ENCODE measurements at regions not wholly inside any gene's neighbourhood (a gene's known extent, or its start where the extent isn't known, plus 50 kb on each side); places are given as distances from the start of the nearest gene placed in this dataset.

- DNase-seq (ENCODE audit: low spot score) = no peak
- intact Hi-C loops (cut with DNase I) = no loop called here
These were observed 1239.4 kb downstream of the BRD1 start for GRCh38 chr22:48588151-48588877.

GRCh38 chr22:48587236-48587865, 1240.3 kb downstream of the BRD1 start:
- intact Hi-C loops (cut with DNase I) = no loop called here
- DNase-seq (ENCODE audit: low spot score) = no peak

GRCh38 chr22:48586799-48587185, 1240.9 kb downstream of the BRD1 start:
- DNase-seq (ENCODE audit: low spot score) = no peak
- intact Hi-C loops (cut with DNase I) = no loop called here

GRCh38 chr22:48585916-48586798, 1241.5 kb downstream of the BRD1 start:
- no peak for DNase-seq (ENCODE audit: low spot score)
- intact Hi-C loops (cut with DNase I) = no loop called here

GRCh38 chr22:48584170-48584569, 1243.5 kb downstream of the BRD1 start:
- intact Hi-C loops (cut with DNase I) = no loop called here
- no peak for DNase-seq (ENCODE audit: low spot score)

- intact Hi-C loops (cut with DNase I) = no loop called here
- DNase-seq (ENCODE audit: low spot score) = no peak
These were observed 1245.7 kb downstream of the BRD1 start for GRCh38 chr22:48581796-48582469.

- intact Hi-C loops (cut with DNase I) = no loop called here
- no peak for DNase-seq (ENCODE audit: low spot score)
These were observed 1246.4 kb downstream of the BRD1 start for GRCh38 chr22:48581205-48581766.

- intact Hi-C loops (cut with DNase I) = no loop called here
- no peak for DNase-seq (ENCODE audit: low spot score)
These were observed 1247.1 kb downstream of the BRD1 start for GRCh38 chr22:48580481-48580970.

GRCh38 chr22:48579928-48580309, 1247.8 kb downstream of the BRD1 start:
- intact Hi-C loops (cut with DNase I) = no loop called here
- no peak for DNase-seq (ENCODE audit: low spot score)

- no peak for DNase-seq (ENCODE audit: low spot score)
- intact Hi-C loops (cut with DNase I) = no loop called here
These were observed 1248.4 kb downstream of the BRD1 start for GRCh38 chr22:48579043-48579927.

GRCh38 chr22:48578138-48579042, 1249.3 kb downstream of the BRD1 start:
- intact Hi-C loops (cut with DNase I) = no loop called here
- no peak for DNase-seq (ENCODE audit: low spot score)

GRCh38 chr22:48577691-48578090, 1250.0 kb downstream of the BRD1 start:
- DNase-seq (ENCODE audit: low spot score) = no peak
- intact Hi-C loops (cut with DNase I) = loop anchor here in 1 of 2 donors (2.0 kb wide), 1 partner anchor 37 kb away; no protein-coding TSS in a partner anchor

- no peak for DNase-seq (ENCODE audit: low spot score)
- intact Hi-C loops (cut with DNase I) = loop anchor here in 1 of 2 donors (2.0 kb wide), 1 partner anchor 36 kb away; no protein-coding TSS in a partner anchor
These were observed 1250.5 kb downstream of the BRD1 start for GRCh38 chr22:48577014-48577690.

GRCh38 chr22:48576333-48577013, 1251.2 kb downstream of the BRD1 start:
- intact Hi-C loops (cut with DNase I) = loop anchor here in 1 of 2 donors (2.0 kb wide), 1 partner anchor 36 kb away; no protein-coding TSS in a partner anchor

GRCh38 chr22:48575618-48576332, 1251.9 kb downstream of the BRD1 start:
- intact Hi-C loops (cut with DNase I) = loop anchor here in 1 of 2 donors (2.0 kb wide), 1 partner anchor 35 kb away; no protein-coding TSS in a partner anchor
- DNase-seq (ENCODE audit: low spot score) = no peak

More at GRCh38 chr22:48576333-48577013, 1251.2 kb downstream of the BRD1 start:
- no peak for DNase-seq (ENCODE audit: low spot score)
